MCF 10A (cell line): ENCODE measurements at regions not wholly inside any gene's neighbourhood (a gene's known extent, or its start where the extent isn't known, plus 50 kb on each side); places are given as distances from the start of the nearest gene placed in this dataset.

ENCODE experiments used
- BruUV-seq: library from RNA; stranded (reverse); fragments of 400-500 nt; replicated peaks from 2 replicates; lab custom pipeline; 2021; lab: Mats Ljungman, UMichigan
- CTCF ChIA-PET: fragments of 300-600 bp; sonication (Branson Sonifier 250); formaldehyde crosslinking; extraction: SDS; loops from one replicate; lab custom pipeline; 2021; ENCODE audit warnings: antibody characterized with exemption, inconsistent platforms; lab: Yijun Ruan, JAX
- POLR2A ChIA-PET: fragments of 300-600, 350-650 bp; sonication (Branson Sonifier 250); formaldehyde crosslinking; extraction: SDS; loops from one replicate; lab custom pipeline; 2020; ENCODE audit warnings: antibody characterized with exemption, inconsistent platforms; lab: Yijun Ruan, JAX
- DNase-seq: peaks from one replicate; pipeline ENCODE4 v3.0.0-alpha.2; 2018; ENCODE audit not compliant: unreplicated experiment
- H3K27ac Mint-ChIP-seq: one replicate; pipeline ENCODE4 v1.8.0; 2022; ENCODE audit warnings: mild to moderate bottlenecking, low read depth, mixed read lengths; ENCODE audit not compliant: unreplicated experiment
- H3K27me3 Mint-ChIP-seq: one replicate; pipeline ENCODE4 v1.8.0; 2022; ENCODE audit warnings: mixed read lengths; ENCODE audit not compliant: insufficient read depth, unreplicated experiment
- H3K36me3 Mint-ChIP-seq: one replicate; pipeline ENCODE4 v1.8.0; 2022; ENCODE audit warnings: mild to moderate bottlenecking, moderate library complexity, mixed read lengths; ENCODE audit not compliant: insufficient read depth, unreplicated experiment
- H3K4me1 Mint-ChIP-seq: one replicate; pipeline ENCODE4 v1.8.0; 2022; ENCODE audit warnings: mixed read lengths; ENCODE audit not compliant: insufficient read depth, unreplicated experiment
- H3K4me3 Mint-ChIP-seq: one replicate; pipeline ENCODE4 v1.8.0; 2022; ENCODE audit warnings: mild to moderate bottlenecking, moderate library complexity, mixed read lengths; ENCODE audit not compliant: unreplicated experiment
- H3K9me3 Mint-ChIP-seq: one replicate; pipeline ENCODE4 v1.8.0; 2022; ENCODE audit warnings: mixed read lengths; ENCODE audit not compliant: unreplicated experiment
- intact Hi-C: fragments of 100-400 bp; cut with micrococcal nuclease; formaldehyde crosslinking; loops from 2 replicates; pipeline ENCODE4 v1.14.1; 2022
- TF ChIP-seq, protein P1 (sequence below): fragments of 200-600 bp; IDR thresholded peaks from one replicate; pipeline ENCODE4 v1.8.0; 2022; ENCODE audit warnings: antibody characterized with exemption, mild to moderate bottlenecking; ENCODE audit not compliant: unreplicated experiment

DNA sequence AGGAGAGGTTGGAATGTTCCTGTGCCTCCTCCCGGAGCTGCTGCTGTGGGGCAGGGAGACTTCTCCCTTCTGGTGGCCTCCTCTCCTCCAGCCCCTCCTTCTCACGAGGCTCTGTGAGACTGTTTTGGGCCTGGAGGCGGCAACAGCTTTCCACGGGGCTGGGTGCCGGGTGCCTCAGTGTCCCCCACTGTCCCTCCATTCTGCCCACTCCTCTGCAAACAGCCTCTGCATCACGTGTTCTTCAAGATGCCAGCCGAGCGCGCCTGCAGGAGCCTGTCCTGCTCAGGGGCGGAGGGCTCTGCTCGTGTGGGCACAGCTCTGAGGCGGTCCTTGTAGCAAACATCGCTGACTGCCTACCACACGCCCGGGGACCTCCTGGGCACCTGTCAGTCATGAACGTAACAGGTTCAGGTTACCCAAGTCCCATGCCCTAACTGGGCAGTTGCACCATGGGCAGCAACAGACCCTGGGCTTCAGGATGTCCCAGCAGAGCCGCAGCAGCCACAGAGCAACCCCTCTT is 70.8 kb downstream of the RRM2 start:
- Mint-ChIP-seq H3K4me3 (no peak overlapping the region), H3K9me3 (peaks cover 15% of the 10 kb centered on the region), H3K36me3 (no peaks in the 10 kb centered on the region), H3K27ac (no peak overlapping the region), H3K27me3 (no peaks in the 10 kb centered on the region), H3K4me1 (no peaks in the 10 kb centered on the region)
- POLR2A ChIA-PET, result no interaction called here
- CTCF ChIA-PET, result interaction anchor here (0.6 to 0.7 kb wide), 2 partner anchors 71 to 115 kb away, joined by 5 to 6 read pairs; no protein-coding TSS in a partner anchor
- no peak for DNase-seq
- TF ChIP-seq, protein P1, sequence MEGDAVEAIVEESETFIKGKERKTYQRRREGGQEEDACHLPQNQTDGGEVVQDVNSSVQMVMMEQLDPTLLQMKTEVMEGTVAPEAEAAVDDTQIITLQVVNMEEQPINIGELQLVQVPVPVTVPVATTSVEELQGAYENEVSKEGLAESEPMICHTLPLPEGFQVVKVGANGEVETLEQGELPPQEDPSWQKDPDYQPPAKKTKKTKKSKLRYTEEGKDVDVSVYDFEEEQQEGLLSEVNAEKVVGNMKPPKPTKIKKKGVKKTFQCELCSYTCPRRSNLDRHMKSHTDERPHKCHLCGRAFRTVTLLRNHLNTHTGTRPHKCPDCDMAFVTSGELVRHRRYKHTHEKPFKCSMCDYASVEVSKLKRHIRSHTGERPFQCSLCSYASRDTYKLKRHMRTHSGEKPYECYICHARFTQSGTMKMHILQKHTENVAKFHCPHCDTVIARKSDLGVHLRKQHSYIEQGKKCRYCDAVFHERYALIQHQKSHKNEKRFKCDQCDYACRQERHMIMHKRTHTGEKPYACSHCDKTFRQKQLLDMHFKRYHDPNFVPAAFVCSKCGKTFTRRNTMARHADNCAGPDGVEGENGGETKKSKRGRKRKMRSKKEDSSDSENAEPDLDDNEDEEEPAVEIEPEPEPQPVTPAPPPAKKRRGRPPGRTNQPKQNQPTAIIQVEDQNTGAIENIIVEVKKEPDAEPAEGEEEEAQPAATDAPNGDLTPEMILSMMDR, result no peak
- intact Hi-C loops, result no loop called here
- no TSS peak for BruUV-seq

DNA sequence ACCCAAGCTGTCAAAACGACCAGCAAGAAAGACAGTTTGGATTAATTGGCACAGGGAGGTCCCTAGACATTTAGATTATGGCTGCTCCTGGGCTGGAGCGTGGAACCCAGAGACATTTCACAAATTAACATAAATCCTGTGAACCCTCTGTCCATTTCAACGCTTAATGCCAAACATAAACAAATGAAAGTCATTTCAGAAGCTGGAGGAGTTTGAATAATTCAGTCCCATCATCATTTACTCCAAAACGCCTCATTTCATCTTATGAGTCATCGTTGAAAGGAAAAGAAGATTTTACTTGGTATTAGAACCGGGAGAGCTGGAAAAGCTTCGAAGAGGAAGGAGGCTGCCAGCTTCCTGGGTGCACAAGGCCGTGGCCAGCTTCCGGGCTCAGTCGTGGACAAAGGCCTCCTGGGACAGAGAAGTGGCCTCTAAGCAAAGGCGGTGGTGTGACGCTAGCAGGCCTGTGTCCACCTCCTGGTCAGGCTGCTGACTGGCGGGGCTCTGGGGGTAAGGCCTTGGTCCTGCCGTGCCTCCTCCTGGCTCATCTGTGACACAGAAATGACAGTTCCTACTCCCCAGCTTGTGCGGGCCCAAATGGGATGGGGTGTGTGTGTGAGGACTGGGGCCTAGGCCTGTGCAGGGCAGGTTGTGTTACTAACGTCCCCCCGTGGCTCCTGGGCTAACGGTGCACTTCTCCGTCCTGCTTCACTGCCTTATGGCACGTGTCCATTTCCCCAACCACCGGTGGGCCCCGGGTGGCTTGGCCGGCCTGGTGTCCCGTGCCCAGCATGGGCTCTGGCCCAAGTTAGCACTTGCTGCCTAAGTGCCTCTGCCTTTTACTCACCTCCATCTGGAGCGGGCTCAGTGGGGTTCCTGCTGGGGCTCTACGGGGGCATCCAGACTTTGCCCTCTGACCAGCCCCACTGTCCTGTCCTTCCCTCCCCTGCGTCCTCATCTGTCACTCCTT is 71.6 kb downstream of the RRM2 start:
- Mint-ChIP-seq H3K4me3 (no peak overlapping the region), H3K9me3 (peaks cover 15% of the 10 kb centered on the region), H3K36me3 (no peaks in the 10 kb centered on the region), H3K27ac (no peak overlapping the region), H3K27me3 (no peaks in the 10 kb centered on the region), H3K4me1 (no peaks in the 10 kb centered on the region)
- intact Hi-C loops, result no loop called here
- CTCF ChIA-PET, result interaction anchor here (0.6 kb wide), 1 partner anchor 112 kb away, joined by 3 read pairs; no protein-coding TSS in a partner anchor
- BruUV-seq, result no TSS peak
- TF ChIP-seq, protein P1, result no peak
- POLR2A ChIA-PET, result no interaction called here
- DNase-seq, result no peak

DNA sequence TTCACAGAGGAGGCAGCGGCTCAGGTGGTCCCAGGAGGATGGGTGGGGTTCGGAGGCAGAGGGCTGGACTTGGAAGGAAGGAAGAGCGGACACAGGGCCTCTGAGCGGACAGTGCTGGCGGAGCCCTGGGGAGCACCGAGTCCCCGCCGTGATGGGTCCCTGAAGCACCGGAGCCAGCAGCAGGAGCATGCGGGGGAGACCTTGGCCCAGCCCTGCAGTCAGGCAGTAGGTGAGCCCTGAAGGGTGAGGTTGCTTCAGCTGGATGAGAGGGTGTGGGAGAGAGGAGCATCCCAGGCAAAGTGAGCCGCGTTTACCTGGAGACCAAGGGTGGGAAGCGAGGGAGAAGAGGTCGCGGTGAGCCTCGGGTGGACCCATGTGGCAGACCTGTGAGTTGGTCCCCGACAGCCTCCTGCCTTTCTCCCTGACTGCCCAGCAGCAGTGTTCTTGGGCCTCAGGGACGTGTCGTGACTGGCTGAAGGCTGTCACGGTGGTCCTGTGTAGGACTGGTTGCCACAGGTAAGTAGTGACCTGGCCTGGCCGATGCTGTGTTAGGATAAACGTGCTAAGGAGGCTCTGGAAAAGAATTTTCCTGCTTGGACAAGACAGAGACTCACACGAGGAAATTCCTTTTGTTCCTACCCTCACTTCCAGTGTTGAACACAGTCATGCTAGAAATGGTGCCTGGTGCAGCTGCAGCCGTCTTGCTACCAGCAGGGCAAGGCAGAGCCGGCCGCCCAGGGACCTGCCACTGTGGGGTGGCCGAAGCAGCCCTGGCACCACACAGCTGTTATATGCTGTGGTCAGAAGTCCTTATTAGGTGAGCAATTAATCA is 73.0 kb downstream of the RRM2 start:
- Mint-ChIP-seq H3K27ac (no peak overlapping the region), H3K9me3 (peaks cover 3% of the 10 kb centered on the region), H3K4me1 (no peaks in the 10 kb centered on the region), H3K4me3 (no peak overlapping the region), H3K36me3 (no peaks in the 10 kb centered on the region), H3K27me3 (no peaks in the 10 kb centered on the region)
- DNase-seq, result no peak
- TF ChIP-seq, protein P1, result no peak
- BruUV-seq, result no TSS peak
- intact Hi-C loops, result no loop called here
- CTCF ChIA-PET, result no interaction called here
- POLR2A ChIA-PET, result no interaction called here
